T-helper 17 cell (primary cell): ENCODE measurements at regions not wholly inside any gene's neighbourhood (a gene's known extent, or its start where the extent isn't known, plus 50 kb on each side); places are given as distances from the start of the nearest gene placed in this dataset.
"Not testable (repeated sequence)": the region's sequence is repeated elsewhere in the genome, so short reads cannot be mapped to it uniquely, and the experiment has no call there.

Experiments
- ATAC-seq: fragments of 150-1000 bp; cut with Tn5 transposase; 2 replicates; pipeline ENCODE4 v1.10.0; 2021; ENCODE audit warnings: mild to moderate bottlenecking, moderate library complexity
- DNase-seq, 3 donors: peaks; one replicate each; pipeline versions ENCODE4 v3.0.0 to v3.0.0-alpha.2; 2020 to 2021
- H3K9me3 ChIP-seq: one replicate; pipeline ENCODE4 v1.7.0; 2013; ENCODE audit warnings: low read length, mild to moderate bottlenecking; ENCODE audit not compliant: control insufficient read depth, poor library complexity, severe bottlenecking
- H3K27ac Mint-ChIP-seq: one replicate; pipeline ENCODE4 v1.8.0; 2022; ENCODE audit warnings: mild to moderate bottlenecking, moderate library complexity, mixed read lengths
- H3K27me3 Mint-ChIP-seq: one replicate; pipeline ENCODE4 v1.8.0; 2022; ENCODE audit warnings: mixed read lengths
- H3K36me3 Mint-ChIP-seq: one replicate; pipeline ENCODE4 v1.8.0; 2022; ENCODE audit warnings: low read depth, mixed read lengths
- H3K4me1 Mint-ChIP-seq: one replicate; pipeline ENCODE4 v1.8.0; 2022; ENCODE audit warnings: mild to moderate bottlenecking, mixed read lengths
- H3K4me3 Mint-ChIP-seq: one replicate; pipeline ENCODE4 v1.8.0; 2022; ENCODE audit warnings: mild to moderate bottlenecking, moderate library complexity, mixed read lengths

- ATAC-seq, H3K9me3 ChIP-seq, H3K27ac Mint-ChIP-seq, DNase-seq, H3K36me3 Mint-ChIP-seq, H3K4me3 Mint-ChIP-seq, H3K27me3 Mint-ChIP-seq, H3K4me1 Mint-ChIP-seq: not testable (repeated sequence)
These were observed 1541.2 kb downstream of the SPATA31A7 start for GRCh38 chr9:62731015-62731414.

GRCh38 chr9:62737004-62737606 is 1547.3 kb downstream of the SPATA31A7 start:
- ATAC-seq, H3K27ac Mint-ChIP-seq, H3K4me3 Mint-ChIP-seq, H3K27me3 Mint-ChIP-seq, DNase-seq, H3K4me1 Mint-ChIP-seq, H3K9me3 ChIP-seq, H3K36me3 Mint-ChIP-seq: not testable (repeated sequence)

- not testable (repeated sequence) for H3K9me3 ChIP-seq, ATAC-seq, DNase-seq, H3K4me3 Mint-ChIP-seq, H3K4me1 Mint-ChIP-seq, H3K27me3 Mint-ChIP-seq, H3K27ac Mint-ChIP-seq, H3K36me3 Mint-ChIP-seq
These were observed 1548.1 kb downstream of the SPATA31A7 start for GRCh38 chr9:62737915-62738314.

GRCh38 chr9:62745774-62746529 is 1556.1 kb downstream of the SPATA31A7 start:
- H3K4me3 Mint-ChIP-seq, H3K36me3 Mint-ChIP-seq, H3K9me3 ChIP-seq, H3K27me3 Mint-ChIP-seq, H3K27ac Mint-ChIP-seq, ATAC-seq, H3K4me1 Mint-ChIP-seq, DNase-seq: not testable (repeated sequence)
